Middle frontal gyrus (tissue), 1 donor: ENCODE measurements at regions not wholly inside any gene's neighbourhood (a gene's known extent, or its start where the extent isn't known, plus 50 kb on each side); places are given as distances from the start of the nearest gene placed in this dataset.
"Not testable (repeated sequence)": the region's sequence is repeated elsewhere in the genome, so short reads cannot be mapped to it uniquely, and the experiment has no call there.

Experiments used
- DNase-seq: peaks from one replicate; pipeline ENCODE4 v3.0.0-alpha.2; 2015; ENCODE audit warnings: low spot score; ENCODE audit errors: extremely low spot score

DNA sequence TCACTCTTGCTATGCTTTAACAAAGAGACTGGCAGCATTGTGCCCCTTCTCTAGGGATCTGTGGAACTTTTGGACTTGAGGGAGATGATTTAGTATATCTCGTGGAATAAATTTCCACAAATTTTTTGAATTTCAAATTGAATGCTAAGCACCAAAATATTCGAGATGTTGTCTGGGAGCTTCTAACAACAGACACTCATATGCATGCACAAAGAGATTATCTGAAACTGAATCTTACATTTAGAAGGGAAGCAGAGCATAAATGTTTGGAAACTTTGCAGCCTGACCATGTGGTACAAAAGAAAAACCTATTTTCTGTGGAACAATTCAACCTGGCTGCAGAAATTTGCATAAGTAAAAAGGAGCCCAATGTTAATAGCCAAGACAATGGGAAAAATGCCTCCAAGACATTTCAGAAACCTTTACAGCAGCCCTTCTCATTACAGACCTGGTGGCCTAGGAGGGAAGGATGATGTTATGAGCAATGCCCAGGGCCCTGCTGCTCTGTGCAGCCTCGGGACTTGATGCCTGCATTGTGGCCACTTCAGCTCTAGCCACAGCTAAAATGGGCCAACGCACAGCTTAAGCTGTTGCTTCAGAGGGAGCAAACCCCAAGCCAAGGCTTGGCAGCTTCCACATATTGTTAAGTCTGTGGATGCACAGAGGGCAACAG lies 285.8 kb upstream of the FAM174A start:
- DNase-seq: no peak

DNA sequence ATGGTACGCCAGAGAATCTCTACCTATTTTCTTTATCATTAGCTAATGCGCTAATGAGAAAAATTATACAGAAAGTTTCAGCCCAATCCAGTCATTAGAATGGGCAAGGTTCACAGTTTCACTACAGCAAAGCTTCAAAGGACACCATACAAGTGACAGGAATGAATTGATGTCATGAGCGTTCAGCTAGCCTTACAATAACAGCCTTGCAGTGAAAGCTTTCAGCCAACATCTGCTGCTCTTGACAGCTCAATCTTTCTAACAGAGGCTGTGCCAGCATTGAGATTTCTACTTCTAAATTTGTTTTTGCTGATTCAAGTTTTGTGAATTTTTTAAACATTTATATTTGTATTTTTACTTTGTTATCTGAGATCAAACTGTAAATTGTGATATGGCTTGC lies 302.4 kb upstream of the FAM174A start:
- no peak for DNase-seq

GRCh38 chr5:100188778-100189177 lies 346.4 kb upstream of the FAM174A start:
- no peak for DNase-seq

GRCh38 chr5:100188339-100188738 lies 346.8 kb upstream of the FAM174A start:
- no peak for DNase-seq

GRCh38 chr5:100186181-100186580 lies 349.0 kb upstream of the FAM174A start:
- no peak for DNase-seq

GRCh38 chr5:100182402-100182801 lies 352.8 kb upstream of the FAM174A start:
- DNase-seq: no peak

- DNase-seq: no peak
Observed at GRCh38 chr5:100175346-100175745, 359.8 kb upstream of the FAM174A start.

DNA sequence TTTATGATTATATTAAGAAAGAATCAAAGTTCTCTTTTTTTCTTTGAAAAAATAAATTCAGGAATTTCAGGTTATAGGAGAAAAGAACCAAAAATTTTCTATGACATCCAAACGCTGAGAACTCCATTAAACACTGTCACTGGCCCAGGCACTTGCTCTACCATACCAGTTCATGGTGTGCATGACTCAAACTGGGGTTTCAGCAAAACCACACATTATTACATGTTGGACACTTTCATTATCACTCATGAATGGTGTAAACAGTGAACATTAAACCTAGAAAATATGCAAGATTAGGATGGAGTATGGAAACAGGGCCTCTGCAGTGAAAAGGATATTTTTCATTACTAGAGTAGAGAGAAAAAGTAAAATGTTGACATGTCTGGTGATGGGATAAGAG lies 369.9 kb upstream of the FAM174A start:
- no peak for DNase-seq

DNA sequence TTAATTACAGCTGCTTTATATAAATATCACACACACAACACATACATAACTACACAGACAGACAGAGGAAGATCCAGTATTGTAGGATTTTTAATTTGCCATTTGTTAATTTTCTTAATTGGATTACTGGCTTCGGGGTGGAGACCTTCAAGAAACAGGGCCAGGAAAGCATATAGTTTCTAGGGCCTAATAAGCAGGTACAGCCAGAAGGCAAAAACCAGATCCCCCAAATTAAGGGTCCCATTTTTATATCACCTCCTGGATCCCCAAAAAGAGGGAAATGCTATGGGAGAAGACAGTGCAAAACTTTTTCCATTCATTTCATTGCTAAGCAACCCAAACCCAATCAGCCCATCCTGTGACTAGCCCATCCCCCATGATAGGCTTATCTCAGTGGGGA lies 373.3 kb upstream of the FAM174A start:
- no peak for DNase-seq

GRCh38 chr5:100157066-100157465 lies 378.1 kb upstream of the FAM174A start:
- no peak for DNase-seq

DNA sequence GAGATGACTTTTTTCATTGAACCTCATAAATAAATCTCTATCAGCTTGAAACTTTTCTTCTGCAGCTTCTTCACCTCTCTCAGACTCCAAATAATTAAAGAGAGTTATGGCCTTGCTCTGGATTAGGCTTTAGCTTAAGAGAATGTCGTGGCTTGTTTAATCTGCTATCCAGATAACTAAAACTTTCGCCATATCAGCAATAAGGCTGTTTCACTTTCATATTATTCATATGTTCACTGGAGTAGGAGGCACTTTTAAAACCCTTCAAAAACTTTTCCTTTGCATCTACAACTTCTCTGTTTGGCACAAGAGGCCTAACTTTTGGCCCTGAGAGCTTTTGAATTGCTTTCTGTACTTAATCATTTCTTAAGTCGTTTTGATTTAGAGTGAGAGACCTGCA lies 386.9 kb upstream of the FAM174A start:
- DNase-seq: no peak

DNA sequence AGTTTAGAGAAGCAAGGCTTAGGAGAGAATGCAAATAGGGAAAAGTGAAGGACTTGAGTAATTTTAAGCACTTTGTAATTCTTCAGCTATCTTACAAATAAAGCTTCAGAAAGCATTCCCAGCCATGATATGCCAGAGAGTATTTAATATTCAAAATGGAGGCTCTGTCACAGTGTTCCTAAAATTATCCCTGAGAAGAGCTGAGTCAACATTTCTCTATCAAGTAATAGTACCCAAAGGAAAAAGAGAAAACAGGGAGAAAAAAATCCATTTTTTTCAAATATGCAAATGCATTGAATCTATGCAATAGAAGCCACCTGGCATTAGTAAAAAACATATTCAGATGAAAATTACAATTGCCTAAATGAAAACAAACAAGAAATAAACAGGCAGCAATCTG lies 392.6 kb upstream of the FAM174A start:
- no peak for DNase-seq

DNA sequence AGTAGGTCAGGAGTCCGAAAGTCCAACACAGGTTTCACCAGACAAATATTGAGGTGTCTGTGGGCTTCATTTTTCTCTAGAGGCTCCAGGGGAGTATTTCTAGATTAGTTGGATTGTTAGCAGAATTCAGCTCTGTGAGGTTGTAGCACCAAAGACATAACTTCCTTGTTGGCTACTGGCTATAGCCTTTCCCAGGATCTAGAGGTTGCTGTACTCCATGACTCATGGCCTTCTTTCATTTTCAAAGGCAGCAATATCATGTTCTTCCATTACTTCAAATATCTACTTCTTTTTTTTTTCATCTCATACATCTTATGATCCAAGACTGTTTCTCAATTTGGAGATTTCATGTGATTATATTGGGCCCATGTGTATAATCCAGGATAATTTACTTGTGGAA lies 404.0 kb upstream of the FAM174A start:
- no peak for DNase-seq

DNA sequence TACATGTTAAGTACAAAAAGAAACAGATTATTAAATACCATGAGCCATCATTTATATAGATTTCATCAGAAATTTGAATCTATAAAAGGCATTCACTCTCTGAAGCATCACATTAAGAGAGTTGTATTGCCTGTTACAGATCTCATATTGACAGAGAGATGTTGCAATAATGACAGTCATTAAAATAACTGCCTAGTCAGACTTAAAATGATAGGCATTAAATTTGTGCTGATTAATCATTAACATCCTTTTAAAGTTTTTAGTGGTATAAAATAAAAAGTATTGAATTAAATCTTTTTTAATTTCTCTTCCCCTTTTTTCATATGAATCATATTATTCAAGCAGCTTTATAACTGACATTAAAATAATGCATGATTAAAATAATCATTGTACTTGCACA lies 404.9 kb upstream of the FAM174A start:
- DNase-seq: no peak

GRCh38 chr5:100119903-100120302 lies 415.3 kb upstream of the FAM174A start:
- no peak for DNase-seq

GRCh38 chr5:100110497-100110896 lies 424.7 kb upstream of the FAM174A start:
- no peak for DNase-seq

DNA sequence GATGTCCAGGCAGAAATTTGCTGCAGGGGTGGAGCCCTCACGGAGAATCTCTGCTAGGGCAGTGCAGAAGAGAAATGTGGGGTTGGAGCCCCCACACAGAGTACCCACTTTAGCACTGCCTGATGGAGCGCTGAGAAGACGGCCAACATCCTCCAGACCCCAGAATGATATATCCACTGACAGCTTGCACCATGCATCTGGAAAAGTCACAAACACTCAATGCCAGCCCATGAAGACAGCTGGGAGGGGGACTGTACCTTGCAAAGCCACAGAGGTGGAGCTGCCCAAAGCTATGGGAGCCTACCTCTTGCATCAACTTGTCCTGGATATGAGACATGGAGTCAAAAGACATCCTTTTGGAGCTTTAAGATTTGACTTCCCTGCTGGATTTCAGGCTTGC lies 426.3 kb upstream of the FAM174A start:
- DNase-seq: no peak

DNA sequence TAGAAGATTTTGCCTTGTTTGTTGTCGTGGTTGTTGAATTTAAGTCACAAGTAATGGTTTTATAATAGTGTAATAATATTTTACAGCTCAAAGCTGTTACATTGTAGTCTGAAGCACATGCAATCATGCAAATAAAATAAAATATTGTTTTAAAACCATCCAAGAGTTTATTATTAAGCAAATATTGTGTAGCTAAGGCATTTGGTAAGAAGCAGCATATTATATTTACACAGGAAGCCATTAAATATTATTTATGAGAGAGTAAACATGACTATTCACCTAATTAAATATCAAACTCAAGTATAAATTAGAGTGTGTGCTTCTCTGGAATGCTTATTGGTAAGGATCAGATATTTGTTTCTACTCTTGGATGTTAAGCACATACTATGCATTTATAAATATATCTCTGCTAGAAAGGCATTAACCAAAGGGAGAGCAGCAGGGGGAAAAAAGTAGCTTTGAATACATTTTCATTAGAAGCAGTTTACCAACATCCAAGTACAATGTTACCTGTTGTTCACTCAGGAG lies 431.5 kb upstream of the FAM174A start:
- DNase-seq: not testable (repeated sequence)

- not testable (repeated sequence) for DNase-seq
Observed at GRCh38 chr5:100101466-100101865, 433.7 kb upstream of the FAM174A start.

GRCh38 chr5:100096328-100096727 lies 438.8 kb upstream of the FAM174A start:
- not testable (repeated sequence) for DNase-seq

- not testable (repeated sequence) for DNase-seq
Observed at GRCh38 chr5:100080703-100081102, 454.5 kb upstream of the FAM174A start.

DNA sequence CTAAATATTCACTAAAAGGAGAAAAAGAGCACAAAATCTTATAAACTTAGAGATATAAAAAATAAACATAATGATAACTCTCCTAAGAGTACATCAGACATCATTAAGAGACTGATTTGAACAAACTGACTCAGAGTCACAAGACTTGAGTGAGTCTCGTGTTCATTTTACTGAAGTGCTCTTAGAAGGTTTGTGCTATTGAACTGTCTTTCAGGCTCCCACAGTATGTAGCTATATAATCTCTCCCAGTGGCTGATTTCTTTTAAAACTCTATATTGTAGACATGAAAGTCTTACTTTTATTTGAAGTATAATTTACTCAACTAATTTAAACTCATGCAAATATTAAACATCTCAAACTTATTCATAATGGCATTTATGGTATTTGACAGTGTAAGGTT lies 456.0 kb upstream of the FAM174A start:
- not testable (repeated sequence) for DNase-seq

DNA sequence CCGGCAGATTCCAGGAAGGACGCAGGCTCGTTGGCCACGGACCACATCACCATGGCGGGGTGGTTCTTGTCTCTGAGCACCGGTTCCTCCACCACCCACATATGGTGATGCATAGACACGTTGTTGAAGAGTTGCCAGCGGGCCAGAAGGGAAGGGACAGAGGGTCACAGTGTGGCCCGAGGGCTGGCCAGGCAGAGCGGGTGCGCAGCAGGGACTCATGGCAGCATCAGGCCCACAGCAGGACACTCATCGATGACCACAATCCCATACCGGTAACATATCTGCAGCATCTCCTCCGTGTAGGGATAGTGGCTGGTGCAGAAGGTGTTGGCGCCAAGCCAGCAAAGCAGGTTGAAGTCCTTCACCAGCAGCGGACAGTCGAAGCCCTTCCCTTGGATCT lies 469.2 kb upstream of the FAM174A start:
- DNase-seq: not testable (repeated sequence)

GRCh38 chr5:100043475-100043874 lies 491.7 kb upstream of the FAM174A start:
- DNase-seq: no peak
